H1 (cell line): ENCODE measurements at regions not wholly inside any gene's neighbourhood (a gene's known extent, or its start where the extent isn't known, plus 50 kb on each side); places are given as distances from the start of the nearest gene placed in this dataset.

Source experiments
- BCL11A ChIP-seq, 2 experiments: IDR thresholded peaks; one replicate each; pipeline ENCODE4 v1.6.1; 2011; ENCODE audit warnings: low read depth in 2 of 2, low read length in 2 of 2, mild to moderate bottlenecking in 2 of 2
- POLR2A ChIP-seq, 2 experiments: IDR thresholded peaks; 1 replicate in 1 of 2; 2 replicates in 1 of 2; pipeline ENCODE4 v1.6.1; 2011; ENCODE audit warnings: low read depth in 2 of 2, low read length in 2 of 2, mild to moderate bottlenecking in 2 of 2; ENCODE audit errors: control extremely low read depth in 1 of 2
- TF ChIP-seq, protein P1 (sequence below), 3 experiments: IDR thresholded peaks; 1 replicate in 2 of 3; 2 replicates in 1 of 3; pipeline versions ENCODE4 v1.5.1 to v1.6.1; 2011; ENCODE audit warnings: low read length in 3 of 3, mild to moderate bottlenecking in 3 of 3, inconsistent platforms in 2 of 3, low read depth in 1 of 3, moderate library complexity in 1 of 3; ENCODE audit not compliant: insufficient read depth in 1 of 3; ENCODE audit errors: control extremely low read depth in 1 of 3

- TF ChIP-seq BCL11A (IDR thresholded peaks at IDR 0.05; ENCODE audit: low read depth in 2 of 2, low read length in 2 of 2) (no peak), POLR2A (IDR thresholded peaks at IDR 0.05; ENCODE audit: control extremely low read depth in 1 of 2, low read depth in 2 of 2, low read length in 2 of 2) (no peak)
- TF ChIP-seq, protein P1, sequence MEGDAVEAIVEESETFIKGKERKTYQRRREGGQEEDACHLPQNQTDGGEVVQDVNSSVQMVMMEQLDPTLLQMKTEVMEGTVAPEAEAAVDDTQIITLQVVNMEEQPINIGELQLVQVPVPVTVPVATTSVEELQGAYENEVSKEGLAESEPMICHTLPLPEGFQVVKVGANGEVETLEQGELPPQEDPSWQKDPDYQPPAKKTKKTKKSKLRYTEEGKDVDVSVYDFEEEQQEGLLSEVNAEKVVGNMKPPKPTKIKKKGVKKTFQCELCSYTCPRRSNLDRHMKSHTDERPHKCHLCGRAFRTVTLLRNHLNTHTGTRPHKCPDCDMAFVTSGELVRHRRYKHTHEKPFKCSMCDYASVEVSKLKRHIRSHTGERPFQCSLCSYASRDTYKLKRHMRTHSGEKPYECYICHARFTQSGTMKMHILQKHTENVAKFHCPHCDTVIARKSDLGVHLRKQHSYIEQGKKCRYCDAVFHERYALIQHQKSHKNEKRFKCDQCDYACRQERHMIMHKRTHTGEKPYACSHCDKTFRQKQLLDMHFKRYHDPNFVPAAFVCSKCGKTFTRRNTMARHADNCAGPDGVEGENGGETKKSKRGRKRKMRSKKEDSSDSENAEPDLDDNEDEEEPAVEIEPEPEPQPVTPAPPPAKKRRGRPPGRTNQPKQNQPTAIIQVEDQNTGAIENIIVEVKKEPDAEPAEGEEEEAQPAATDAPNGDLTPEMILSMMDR (IDR thresholded peaks at IDR 0.05; ENCODE audit: control extremely low read depth in 1 of 3, insufficient read depth in 1 of 3, low read depth in 1 of 3, low read length in 3 of 3) = no peak
These were observed 399.7 kb downstream of the VPS13C start for GRCh38 chr15:61660579-61660978.
